Trophoblast cell (in vitro differentiated cells and primary cell): ENCODE measurements at regions not wholly inside any gene's neighbourhood (a gene's known extent, or its start where the extent isn't known, plus 50 kb on each side); places are given as distances from the start of the nearest gene placed in this dataset.
A peak's percentile ranks its signal among the peaks of the same experiment; 100 is the strongest.

Experiments
- DNase-seq, 2 donors: peaks; one replicate each; pipeline ENCODE4 v3.0.0-alpha.2; 2016
- H2AFZ ChIP-seq: 2 replicates; pipeline ENCODE4 v1.6.1; 2013; ENCODE audit warnings: low read length, moderate library complexity, mild to moderate bottlenecking; ENCODE audit not compliant: insufficient read depth, poor library complexity
- H2AK5ac ChIP-seq: 2 replicates; pipeline ENCODE4 v1.6.1; 2013; ENCODE audit warnings: mild to moderate bottlenecking, low read length
- H2BK120ac ChIP-seq: 2 replicates; pipeline ENCODE4 v1.6.1; 2013; ENCODE audit warnings: low read length, mild to moderate bottlenecking, moderate library complexity; ENCODE audit not compliant: insufficient read depth, poor library complexity
- H2BK12ac ChIP-seq: 2 replicates; pipeline ENCODE4 v1.6.1; 2013; ENCODE audit warnings: mild to moderate bottlenecking, low read length, moderate library complexity
- H2BK5ac ChIP-seq: 2 replicates; pipeline ENCODE4 v1.6.1; 2013; ENCODE audit warnings: low read length, low read depth, moderate library complexity, mild to moderate bottlenecking; ENCODE audit not compliant: poor library complexity
- H3K14ac ChIP-seq: 2 replicates; pipeline ENCODE4 v1.6.1; 2013; ENCODE audit warnings: mild to moderate bottlenecking, low read length
- H3K18ac ChIP-seq: 2 replicates; pipeline ENCODE4 v1.6.1; 2013; ENCODE audit warnings: mild to moderate bottlenecking, low read length
- H3K23ac ChIP-seq: 2 replicates; pipeline ENCODE4 v1.6.1; 2013; ENCODE audit warnings: low read length
- H3K27ac ChIP-seq: 2 replicates; pipeline ENCODE4 v1.5.1; 2013; ENCODE audit warnings: low read depth, mild to moderate bottlenecking, inconsistent platforms, low read length, moderate library complexity
- H3K27me3 ChIP-seq: 2 replicates; pipeline ENCODE4 v1.6.1; 2013; ENCODE audit warnings: inconsistent platforms, mild to moderate bottlenecking, low read length, moderate library complexity; ENCODE audit not compliant: insufficient read depth
- H3K36me3 ChIP-seq, 2 experiments: 1 replicate in 1 of 2; 2 replicates in 1 of 2; pipeline ENCODE4 v1.6.1; 2013; ENCODE audit warnings: low read length in 2 of 2, mild to moderate bottlenecking in 2 of 2, moderate library complexity in 1 of 2; ENCODE audit not compliant: insufficient read depth in 2 of 2, control insufficient read depth in 1 of 2
- H3K4ac ChIP-seq: 2 replicates; pipeline ENCODE4 v1.6.1; 2013; ENCODE audit warnings: low read depth, mild to moderate bottlenecking, low read length, moderate library complexity
- H3K4me1 ChIP-seq, 2 experiments: 1 replicate in 1 of 2; 2 replicates in 1 of 2; pipeline ENCODE4 v1.6.1; 2013; ENCODE audit warnings: low read length in 2 of 2, mild to moderate bottlenecking in 2 of 2, moderate library complexity in 1 of 2; ENCODE audit not compliant: insufficient read depth in 2 of 2, control insufficient read depth in 1 of 2
- H3K4me2 ChIP-seq: 2 replicates; pipeline ENCODE4 v1.6.1; 2013; ENCODE audit warnings: inconsistent platforms, mild to moderate bottlenecking, low read length, moderate library complexity
- H3K4me3 ChIP-seq: 2 replicates; pipeline ENCODE4 v1.5.1; 2013; ENCODE audit warnings: mild to moderate bottlenecking, low read depth, low read length, inconsistent platforms
- H3K79me1 ChIP-seq: one replicate; pipeline ENCODE4 v1.6.1; 2013; ENCODE audit warnings: low read length
- H3K79me2 ChIP-seq: 2 replicates; pipeline ENCODE4 v1.6.1; 2013; ENCODE audit warnings: low read length, mild to moderate bottlenecking; ENCODE audit not compliant: control insufficient read depth, insufficient read depth, poor library complexity
- H3K9ac ChIP-seq: 2 replicates; pipeline ENCODE4 v1.6.1; 2013; ENCODE audit warnings: mild to moderate bottlenecking, low read length
- H3K9me3 ChIP-seq: 2 replicates; pipeline ENCODE4 v1.6.1; 2013; ENCODE audit warnings: low read depth, mild to moderate bottlenecking, control low read depth, inconsistent platforms, low read length; ENCODE audit not compliant: insufficient read depth
- H4K12ac ChIP-seq: 2 replicates; pipeline ENCODE4 v1.6.1; 2013; ENCODE audit warnings: low read depth, mild to moderate bottlenecking, low read length, moderate library complexity
- H4K8ac ChIP-seq: 2 replicates; pipeline ENCODE4 v1.6.1; 2013; ENCODE audit warnings: low read depth, mild to moderate bottlenecking, low read length, moderate library complexity
- H4K91ac ChIP-seq: one replicate; pipeline ENCODE4 v1.6.1; 2013; ENCODE audit warnings: low read depth, mild to moderate bottlenecking, low read length, moderate library complexity
- WGBS: extraction: QIAGEN DNeasy Blood & Tissue Kit; methylation state at CpG from one replicate; pipeline ENCODE4 v1.1.7; 2013; ENCODE audit warnings: missing lambda C conversion rate; ENCODE audit not compliant: insufficient read length, insufficient coverage; ENCODE audit errors: extremely low coverage; 5-methylcytosine and 5-hydroxymethylcytosine counted together

- no peaks in the 10 kb centered on the region for H3K79me1 ChIP-seq
- H3K27me3 ChIP-seq: no peaks in the 10 kb centered on the region
- H3K18ac ChIP-seq: no peak overlapping the region
- no peaks in the 10 kb centered on the region for H3K79me2 ChIP-seq
- no peak overlapping the region for H2AK5ac ChIP-seq
- no peak for DNase-seq
- no peak overlapping the region for H3K14ac ChIP-seq
- no peak overlapping the region for H4K91ac ChIP-seq
- no peak overlapping the region for H2AFZ ChIP-seq
- H3K4ac ChIP-seq: no peak overlapping the region
- no peak overlapping the region for H2BK120ac ChIP-seq
- no peak overlapping the region for H2BK12ac ChIP-seq
- no peaks in the 10 kb centered on the region for H3K36me3 ChIP-seq
- no peaks in the 10 kb centered on the region for H3K4me1 ChIP-seq
- H4K12ac ChIP-seq: no peak overlapping the region
- no peak overlapping the region for H3K4me2 ChIP-seq
- H3K23ac ChIP-seq: no peak overlapping the region
- H3K9ac ChIP-seq: no peak overlapping the region
- H2BK5ac ChIP-seq: no peak overlapping the region
- H3K27ac ChIP-seq: no peak overlapping the region
- peaks cover 7% of the 10 kb centered on the region for H3K9me3 ChIP-seq
- no peak overlapping the region for H4K8ac ChIP-seq
- no peak overlapping the region for H3K4me3 ChIP-seq
These were observed 458.8 kb downstream of the RPS24 start for GRCh38 chr10:78492424-78492823.

DNA sequence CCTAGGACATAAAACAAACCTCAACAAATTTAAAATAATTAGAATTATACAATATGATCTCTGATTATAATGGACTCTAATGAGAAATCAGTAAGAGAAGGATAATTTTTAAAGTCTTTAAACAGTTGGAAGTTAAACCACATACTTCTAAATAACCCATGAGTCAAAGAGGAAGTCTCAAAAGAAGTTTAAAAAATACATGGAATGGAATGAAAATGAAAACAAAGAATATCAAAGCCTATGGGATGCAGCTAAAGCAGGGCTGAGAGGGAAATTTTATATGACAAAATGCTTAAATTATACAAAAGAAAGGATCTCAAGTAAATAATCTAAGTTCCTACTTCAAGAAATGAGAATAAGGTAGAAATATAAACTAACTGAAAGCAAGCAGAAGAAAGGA, 460.5 kb downstream of the RPS24 start:
- Histone ChIP-seq H2AK5ac (no peak overlapping the region), H2BK120ac (no peak overlapping the region), H3K4me1 (no peaks in the 10 kb centered on the region), H2AFZ (no peak overlapping the region), H3K27ac (no peak overlapping the region), H3K4ac (no peak overlapping the region), H3K79me1 (no peaks in the 10 kb centered on the region), H4K8ac (no peak overlapping the region), H4K12ac (no peak overlapping the region), H3K14ac (no peak overlapping the region), H3K18ac (no peak overlapping the region), H3K9ac (no peak overlapping the region), H3K23ac (no peak overlapping the region), H3K4me2 (no peak overlapping the region), H3K4me3 (no peak overlapping the region), H4K91ac (no peak overlapping the region), H2BK12ac (no peak overlapping the region), H3K36me3 (no peaks in the 10 kb centered on the region), H3K79me2 (no peaks in the 10 kb centered on the region), H2BK5ac (no peak overlapping the region), H3K27me3 (no peaks in the 10 kb centered on the region), H3K9me3 (peaks cover 7% of the 10 kb centered on the region)
- DNase-seq: no peak

GRCh38 chr10:78502210-78502936, 468.7 kb downstream of the RPS24 start:
- Histone ChIP-seq H2BK12ac (peak overlapping the region; percentile 63), H3K36me3 (no peaks in the 10 kb centered on the region), H3K9ac (peak overlapping the region; percentile 50), H3K4ac (peak overlapping the region; percentile 28), H3K27me3 (no peaks in the 10 kb centered on the region), H3K79me2 (peaks cover 2% of the 10 kb centered on the region), H3K4me1 (peaks cover 9% of the 10 kb centered on the region in 2 experiments), H4K91ac (peak overlapping the region; percentile 92), H2BK5ac (peak overlapping the region; percentile 79), H2BK120ac (peak overlapping the region; percentile 69), H3K27ac (peak overlapping the region; percentile 90), H3K4me3 (no peak overlapping the region), H4K8ac (peak overlapping the region; percentile 40), H2AK5ac (peak overlapping the region; percentile 72), H3K14ac (peak overlapping the region; percentile 47), H3K9me3 (no peaks in the 10 kb centered on the region), H3K79me1 (peaks cover 33% of the 10 kb centered on the region), H4K12ac (no peak overlapping the region), H3K18ac (peak overlapping the region; percentile 73), H3K23ac (no peak overlapping the region), H2AFZ (no peak overlapping the region), H3K4me2 (no peak overlapping the region)
- DNase-seq: no peak
- WGBS: no CpG with 5 or more reads among the region's 6 CpGs

- Histone ChIP-seq H3K23ac (no peak overlapping the region), H4K91ac (peak overlapping the region; percentile 77), H4K8ac (no peak overlapping the region), H3K4me1 (peaks cover 16 to 22% of the 10 kb centered on the region in 2 experiments), H2BK5ac (peak overlapping the region; percentile 17), H3K27me3 (no peaks in the 10 kb centered on the region), H3K4me3 (no peak overlapping the region), H3K27ac (no peak overlapping the region), H3K4ac (peak overlapping the region; percentile 37), H2AFZ (no peak overlapping the region), H3K9ac (no peak overlapping the region), H3K14ac (peak overlapping the region; percentile 33), H3K79me1 (peaks cover 45% of the 10 kb centered on the region), H2BK120ac (peak overlapping the region; percentile 40), H3K79me2 (peaks cover 3% of the 10 kb centered on the region), H3K18ac (peak overlapping the region; percentile 57), H2BK12ac (peak overlapping the region; percentile 19), H4K12ac (no peak overlapping the region), H3K36me3 (no peaks in the 10 kb centered on the region), H2AK5ac (peak overlapping the region; percentile 77), H3K4me2 (no peak overlapping the region), H3K9me3 (no peaks in the 10 kb centered on the region)
- no CpG with 5 or more reads among the region's 3 CpGs for WGBS
- DNase-seq: no peak
These were observed 470.5 kb downstream of the RPS24 start for GRCh38 chr10:78504181-78504580.
